Endodermal cell (in vitro differentiated cells): ENCODE measurements at regions not wholly inside any gene's neighbourhood (a gene's known extent, or its start where the extent isn't known, plus 50 kb on each side); places are given as distances from the start of the nearest gene placed in this dataset.

Experiments
- DNase-seq: peaks from one replicate; pipeline ENCODE4 v3.0.0-alpha.2; 2017
- H3K27ac ChIP-seq: 2 replicates; pipeline ENCODE4 v1.5.1; 2013; ENCODE audit warnings: mild to moderate bottlenecking, low read depth, low read length, moderate library complexity
- H3K27me3 ChIP-seq: 2 replicates; pipeline ENCODE4 v1.6.1; 2013; ENCODE audit warnings: mild to moderate bottlenecking, low read length, moderate library complexity; ENCODE audit not compliant: insufficient read depth, control insufficient read depth, poor library complexity, severe bottlenecking
- H3K36me3 ChIP-seq: 2 replicates; pipeline ENCODE4 v1.7.0; 2013; ENCODE audit warnings: mild to moderate bottlenecking, low read length, moderate library complexity; ENCODE audit not compliant: control insufficient read depth, insufficient read depth
- H3K4me1 ChIP-seq: one replicate; pipeline ENCODE4 v1.7.0; 2013; ENCODE audit warnings: low read length; ENCODE audit not compliant: control insufficient read depth, insufficient read depth
- H3K4me3 ChIP-seq: 2 replicates; pipeline ENCODE4 v1.5.1; 2013; ENCODE audit warnings: mild to moderate bottlenecking, low read length, moderate library complexity
- H3K9ac ChIP-seq: 2 replicates; pipeline ENCODE4 v1.6.1; 2013; ENCODE audit warnings: mild to moderate bottlenecking, low read length, moderate library complexity; ENCODE audit not compliant: poor library complexity, severe bottlenecking; ENCODE audit errors: extremely low read depth
- H3K9me3 ChIP-seq: 2 replicates; pipeline ENCODE4 v1.6.1; 2013; ENCODE audit warnings: mild to moderate bottlenecking, low read length, moderate library complexity; ENCODE audit not compliant: control insufficient read depth
- H3K27ac Mint-ChIP-seq: 2 replicates; pipeline ENCODE4 v1.8.0; 2020; ENCODE audit warnings: mixed read lengths
- H3K27me3 Mint-ChIP-seq: 2 replicates; pipeline ENCODE4 v1.8.0; 2021; ENCODE audit warnings: mild to moderate bottlenecking, mixed read lengths; ENCODE audit not compliant: insufficient read depth
- H3K36me3 Mint-ChIP-seq: 2 replicates; pipeline ENCODE4 v1.8.0; 2020; ENCODE audit warnings: low read depth, mixed read lengths
- H3K4me1 Mint-ChIP-seq: 2 replicates; pipeline ENCODE4 v1.8.0; 2020; ENCODE audit warnings: mixed read lengths
- H3K4me3 Mint-ChIP-seq: 2 replicates; pipeline ENCODE4 v1.8.0; 2020; ENCODE audit warnings: mild to moderate bottlenecking, moderate library complexity, mixed read lengths
- H3K9me3 Mint-ChIP-seq: 2 replicates; pipeline ENCODE4 v1.8.0; 2020; ENCODE audit warnings: mild to moderate bottlenecking, mixed read lengths
- CTCF ChIP-seq: fragments of 200-600 bp; sonication (generic); conservative IDR thresholded peaks from 2 replicates; pipeline ENCODE4 v1.5.0; 2021; ENCODE audit warnings: antibody characterized with exemption, mild to moderate bottlenecking
- WGBS, 2 experiments: methylation state at CpG; one replicate each; pipeline versions ENCODE4 v1.1.5 to v1.1.7; 2013; ENCODE audit warnings: missing lambda C conversion rate in 2 of 2, mixed read lengths in 1 of 2; ENCODE audit not compliant: insufficient coverage in 1 of 2, insufficient read length in 1 of 2; 5-methylcytosine and 5-hydroxymethylcytosine counted together

DNA sequence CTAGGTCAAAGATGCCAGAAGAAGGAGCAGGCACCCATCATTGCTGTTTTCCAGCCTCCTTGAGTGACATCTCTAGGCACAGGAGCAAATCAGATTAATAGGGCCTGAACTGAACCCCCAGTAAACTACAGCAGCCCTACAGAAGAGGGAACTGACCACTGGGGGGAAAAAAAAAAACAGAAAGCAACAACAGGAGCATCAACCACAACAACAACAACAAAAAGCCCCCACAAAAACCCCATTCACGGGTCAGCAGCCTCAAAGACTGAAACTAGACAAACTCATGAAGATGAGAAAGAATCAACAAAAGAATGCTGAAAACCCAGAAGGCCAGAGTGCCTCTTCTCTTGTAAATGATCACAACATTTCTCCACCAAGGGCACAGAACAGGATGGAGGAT is 537.4 kb upstream of the BTBD3 start:
- H3K4me3 ChIP-seq, result no peak overlapping the region
- no peaks in the 10 kb centered on the region for H3K27me3 ChIP-seq
- no peak for TF ChIP-seq CTCF
- Mint-ChIP-seq H3K9me3 (peaks cover 18% of the 10 kb centered on the region), H3K27ac (no peak overlapping the region), H3K4me3 (no peak overlapping the region), H3K27me3 (peaks cover 17% of the 10 kb centered on the region), H3K4me1 (peaks cover 27% of the 10 kb centered on the region), H3K36me3 (peaks cover 8% of the 10 kb centered on the region)
- no peak overlapping the region for H3K9ac ChIP-seq
- H3K9me3 ChIP-seq, result peaks cover 12% of the 10 kb centered on the region
- H3K36me3 ChIP-seq, result no peaks in the 10 kb centered on the region
- 100% methylated on average over 1 of the region's 1 CpG; no CpG with 5 or more reads in 1 of the 2 experiments for WGBS, 2 experiments
- peaks cover 5% of the 10 kb centered on the region for H3K4me1 ChIP-seq
- DNase-seq, result no peak
- H3K27ac ChIP-seq, result no peak overlapping the region

GRCh38 chr20:11387189-11387754 is 530.4 kb upstream of the BTBD3 start:
- H3K9ac ChIP-seq, result no peak overlapping the region
- Mint-ChIP-seq H3K4me1 (no peaks in the 10 kb centered on the region), H3K27me3 (peaks cover under 1% of the 10 kb centered on the region), H3K27ac (no peak overlapping the region), H3K36me3 (peaks cover 5% of the 10 kb centered on the region), H3K9me3 (peaks cover 7% of the 10 kb centered on the region), H3K4me3 (no peak overlapping the region)
- WGBS, 2 experiments, result 69 to 72% methylated on average over 2 of the region's 2 CpGs
- TF ChIP-seq CTCF, result no peak
- no peaks in the 10 kb centered on the region for H3K4me1 ChIP-seq
- no peak for DNase-seq
- no peak overlapping the region for H3K27ac ChIP-seq
- H3K27me3 ChIP-seq, result no peaks in the 10 kb centered on the region
- no peak overlapping the region for H3K4me3 ChIP-seq
- no peaks in the 10 kb centered on the region for H3K9me3 ChIP-seq
- H3K36me3 ChIP-seq, result no peaks in the 10 kb centered on the region

DNA sequence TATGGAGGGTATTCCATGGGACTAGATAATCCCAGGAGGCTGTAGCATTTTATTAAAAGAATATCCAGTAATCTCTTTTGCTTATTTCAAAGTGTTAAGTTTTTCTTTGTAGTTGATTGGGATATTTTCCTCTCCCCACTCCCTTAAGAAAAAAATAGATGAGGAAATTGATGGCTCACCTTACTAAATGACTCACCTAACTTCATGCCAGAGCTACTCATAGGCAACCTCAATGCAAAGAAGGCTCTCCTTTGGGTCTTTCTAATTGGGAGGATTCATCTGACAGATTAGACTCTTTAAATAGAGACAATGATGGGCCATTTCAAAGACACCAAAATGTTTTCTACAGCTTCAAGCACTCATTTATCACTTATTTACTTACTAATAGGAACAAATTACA is 528.5 kb upstream of the BTBD3 start:
- no peak overlapping the region for H3K4me3 Mint-ChIP-seq
- no peak overlapping the region for H3K9ac ChIP-seq
- no peaks in the 10 kb centered on the region for H3K4me1 Mint-ChIP-seq
- H3K27ac ChIP-seq, result no peak overlapping the region
- no peaks in the 10 kb centered on the region for H3K27me3 ChIP-seq
- H3K27me3 Mint-ChIP-seq, result peaks cover under 1% of the 10 kb centered on the region
- no peak for DNase-seq
- H3K4me3 ChIP-seq, result no peak overlapping the region
- H3K27ac Mint-ChIP-seq, result no peak overlapping the region
- no peaks in the 10 kb centered on the region for H3K4me1 ChIP-seq
- H3K36me3 ChIP-seq, result no peaks in the 10 kb centered on the region
- no peaks in the 10 kb centered on the region for H3K36me3 Mint-ChIP-seq
- TF ChIP-seq CTCF, result no peak
- no peaks in the 10 kb centered on the region for H3K9me3 ChIP-seq
- H3K9me3 Mint-ChIP-seq, result peaks cover 2% of the 10 kb centered on the region
